ENCODE measurements at regions not wholly inside any gene's neighbourhood (a gene's known extent, or its start where the extent isn't known, plus 50 kb on each side); places are given as distances from the start of the nearest gene placed in this dataset.

DNA sequence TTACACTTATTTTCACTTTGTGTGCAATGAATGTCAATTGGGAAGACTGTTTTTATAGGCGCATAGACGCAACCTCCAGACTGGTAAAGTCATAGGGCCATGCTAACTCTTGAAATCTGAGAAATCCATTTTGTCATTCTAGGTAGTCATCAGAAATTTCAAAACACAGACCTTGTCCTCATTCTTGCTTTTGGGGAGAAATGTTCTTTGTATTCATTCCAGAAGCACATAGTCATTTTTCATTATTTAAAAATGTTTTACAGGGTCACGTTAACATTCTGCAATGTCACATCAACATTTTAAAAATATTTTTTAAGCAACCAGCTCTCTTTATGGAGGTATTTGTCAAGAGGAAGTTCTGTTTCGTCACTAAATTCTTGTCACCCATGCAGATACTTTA is 898.4 kb downstream of the PDCD6IP start:
- TF ChIP-seq GATA1 (IDR thresholded peaks at IDR 0.05; ENCODE audit: low read depth, low read length), result no peak
- TF ChIP-seq POLR2A (IDR thresholded peaks at IDR 0.05; ENCODE audit: low read length), result no peak
- DNase-seq, result no peak

GRCh38 chr3:34703053-34703452 is 904.6 kb downstream of the PDCD6IP start:
- TF ChIP-seq GATA1 (IDR thresholded peaks at IDR 0.05; ENCODE audit: low read depth, low read length) (no peak), POLR2A (IDR thresholded peaks at IDR 0.05; ENCODE audit: low read length) (no peak)
- DNase-seq, result peak in 1 of 2 experiments; percentile 2

DNA sequence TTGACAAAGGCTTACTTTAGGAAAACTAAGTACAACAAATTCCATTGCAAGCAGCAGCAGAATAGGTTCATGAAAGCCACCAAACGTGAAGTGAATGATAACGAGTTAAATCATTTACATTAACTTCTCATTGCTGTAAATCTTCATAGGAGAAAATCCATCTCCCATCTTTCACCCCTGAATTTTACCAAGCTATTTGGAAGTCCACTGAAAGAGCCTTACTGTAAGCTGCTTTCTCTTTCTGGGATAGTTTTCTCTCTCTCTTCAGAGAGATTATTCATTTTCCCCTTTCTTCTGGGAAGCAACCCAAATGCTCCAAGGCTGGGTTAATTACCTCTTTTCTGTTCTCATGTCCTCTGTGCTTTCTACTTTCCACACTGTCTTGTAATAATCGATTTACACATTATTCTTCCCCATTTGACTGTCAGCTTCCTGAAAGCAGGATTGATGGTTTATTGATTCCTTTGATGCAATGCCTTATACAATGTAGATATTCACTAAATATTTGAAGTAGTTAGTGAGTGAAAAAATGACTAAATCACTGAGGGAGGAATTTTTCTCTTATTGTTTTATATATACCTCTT is 914.3 kb upstream of the ARPP21 start:
- TF ChIP-seq GATA1 (IDR thresholded peaks at IDR 0.05; ENCODE audit: low read depth, low read length), result no peak
- no peak for TF ChIP-seq POLR2A (IDR thresholded peaks at IDR 0.05; ENCODE audit: low read length)
- no peak for DNase-seq

DNA sequence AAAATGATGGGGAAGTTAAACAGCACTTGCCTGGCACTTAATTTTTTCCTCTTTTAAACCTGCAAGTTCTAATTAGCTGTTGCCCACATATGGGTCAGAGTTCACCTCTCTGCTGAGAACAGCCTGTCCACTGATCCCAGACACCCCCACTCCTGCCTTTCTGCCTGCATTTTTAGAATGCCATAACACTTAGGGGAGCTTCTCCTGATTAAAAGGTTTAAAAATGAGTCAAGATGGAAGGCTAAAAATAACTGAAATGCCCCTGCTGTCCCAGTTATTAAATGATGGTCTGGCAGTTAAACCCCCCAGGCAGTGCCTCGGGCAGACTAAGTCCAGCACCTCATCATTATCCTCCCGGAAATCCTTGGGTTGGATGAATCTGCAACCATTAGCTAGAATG is 913.6 kb upstream of the ARPP21 start:
- no peak for TF ChIP-seq POLR2A (IDR thresholded peaks at IDR 0.05; ENCODE audit: low read length)

DNA sequence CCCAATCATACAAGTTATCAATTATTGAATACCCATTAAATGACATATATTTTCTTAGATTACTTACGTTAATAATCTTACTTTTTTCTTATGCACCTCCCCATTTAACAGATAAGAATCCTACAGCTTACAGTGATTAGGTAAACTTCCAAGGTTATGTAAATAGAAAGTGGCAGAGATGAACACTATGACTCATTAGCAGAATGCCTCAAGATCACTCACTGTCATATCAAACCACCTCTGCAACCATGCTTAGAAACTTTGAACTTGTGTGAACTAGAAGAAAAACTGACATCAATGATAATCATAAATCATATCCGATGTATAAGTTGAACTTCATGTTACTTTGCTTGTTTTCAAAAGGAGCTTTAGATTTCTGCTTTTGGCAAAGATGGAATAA is 911.6 kb upstream of the ARPP21 start:
- TF ChIP-seq GATA1 (IDR thresholded peaks at IDR 0.05; ENCODE audit: low read depth, low read length) (no peak), POLR2A (IDR thresholded peaks at IDR 0.05; ENCODE audit: low read length) (no peak)
- DNase-seq, result no peak

More for the DNA sequence above, 913.6 kb upstream of the ARPP21 start:
- no peak for DNase-seq

DNA sequence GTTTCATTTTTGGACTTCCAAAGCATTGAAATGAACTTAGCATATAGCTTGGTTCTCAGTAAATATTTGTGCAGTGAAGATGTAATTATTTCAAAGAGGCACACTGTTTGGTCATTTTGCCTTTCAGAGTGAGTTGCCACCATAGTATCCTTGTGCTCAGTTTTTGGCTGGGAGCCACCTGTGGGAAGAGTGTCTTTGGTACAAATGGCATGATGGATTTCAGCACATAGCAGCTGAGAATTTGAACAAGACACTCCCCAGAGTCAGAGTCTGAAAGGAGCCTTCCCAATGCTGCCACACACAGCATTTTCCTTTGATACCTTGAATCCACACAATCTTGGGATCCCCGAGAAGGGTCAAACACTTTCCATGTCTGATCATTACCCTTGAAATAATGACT is 897.2 kb upstream of the ARPP21 start:
- TF ChIP-seq POLR2A (IDR thresholded peaks at IDR 0.05; ENCODE audit: low read length), result no peak
- TF ChIP-seq GATA1 (IDR thresholded peaks at IDR 0.05; ENCODE audit: low read depth, low read length), result no peak

DNA sequence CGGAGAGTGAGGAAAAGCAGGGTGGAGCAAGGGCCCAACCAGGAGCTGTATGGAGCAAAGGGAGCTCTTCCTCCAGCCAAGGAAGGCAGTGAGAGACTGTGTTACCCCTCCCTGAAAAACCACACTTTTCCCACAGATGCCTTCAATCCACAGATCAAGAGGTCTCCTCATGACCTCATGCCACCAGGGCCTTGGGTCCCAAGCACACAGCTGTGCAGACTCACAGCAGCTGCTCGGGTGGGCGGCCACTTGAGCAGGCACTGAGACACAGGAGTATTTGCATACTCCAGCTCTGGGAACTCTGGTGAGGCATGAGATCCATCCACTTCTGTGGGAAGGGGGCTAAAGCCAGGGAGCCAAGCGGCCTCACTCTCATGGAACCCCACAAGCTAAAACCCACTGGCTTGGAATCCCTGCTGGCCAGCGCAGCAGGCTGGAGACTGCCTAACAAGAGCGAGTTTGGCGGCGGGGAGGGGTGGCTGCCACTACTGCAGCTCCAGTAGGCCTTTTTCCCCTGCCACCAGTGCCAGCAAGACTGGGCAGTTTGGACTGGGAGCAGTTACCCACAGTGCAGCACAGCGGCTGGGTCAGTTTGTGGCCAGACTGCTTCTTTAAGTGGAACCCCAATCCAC is 880.6 kb upstream of the ARPP21 start:
- TF ChIP-seq POLR2A (IDR thresholded peaks at IDR 0.05; ENCODE audit: low read length), result no peak
- TF ChIP-seq GATA1 (IDR thresholded peaks at IDR 0.05; ENCODE audit: low read depth, low read length), result no peak
- DNase-seq, result no peak

More for the DNA sequence above, 897.2 kb upstream of the ARPP21 start:
- no peak for DNase-seq

DNA sequence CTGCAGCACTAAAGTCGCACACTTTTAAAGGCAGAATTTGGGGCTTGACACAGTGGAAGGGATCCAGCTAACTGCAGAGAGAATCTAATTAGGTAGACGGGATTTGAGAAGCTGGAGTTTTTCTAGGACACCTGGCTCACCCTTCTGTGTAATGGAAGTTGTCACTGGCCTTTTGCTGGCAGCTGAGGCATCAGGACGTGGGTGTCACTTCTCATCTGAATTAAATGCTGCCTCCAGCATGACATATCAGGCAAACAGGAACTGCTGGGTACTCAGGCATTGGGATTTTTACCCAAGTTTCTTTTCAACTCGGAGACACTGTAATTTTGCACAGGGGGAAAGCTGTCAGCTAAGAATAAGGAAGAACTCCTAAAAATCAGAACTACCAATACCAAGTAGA is 861.9 kb upstream of the ARPP21 start:
- no peak for DNase-seq

GRCh38 chr3:34779092-34779491 is 860.2 kb upstream of the ARPP21 start:
- no peak for TF ChIP-seq GATA1 (IDR thresholded peaks at IDR 0.05; ENCODE audit: low read depth, low read length)
- no peak for TF ChIP-seq POLR2A (IDR thresholded peaks at IDR 0.05; ENCODE audit: low read length)
- no peak for DNase-seq

More for the DNA sequence above, 861.9 kb upstream of the ARPP21 start:
- TF ChIP-seq POLR2A (IDR thresholded peaks at IDR 0.05; ENCODE audit: low read length), result no peak
- TF ChIP-seq GATA1 (IDR thresholded peaks at IDR 0.05; ENCODE audit: low read depth, low read length), result no peak

- no peak for TF ChIP-seq POLR2A (IDR thresholded peaks at IDR 0.05; ENCODE audit: low read length)
- no peak for TF ChIP-seq GATA1 (IDR thresholded peaks at IDR 0.05; ENCODE audit: low read depth, low read length)
- no peak for DNase-seq
These were observed 859.0 kb upstream of the ARPP21 start for GRCh38 chr3:34780294-34780693.

GRCh38 chr3:34780973-34781372 is 858.4 kb upstream of the ARPP21 start:
- TF ChIP-seq POLR2A (IDR thresholded peaks at IDR 0.05; ENCODE audit: low read length), result no peak
- TF ChIP-seq GATA1 (IDR thresholded peaks at IDR 0.05; ENCODE audit: low read depth, low read length), result no peak
- no peak for DNase-seq

GRCh38 chr3:34782871-34783270 is 856.5 kb upstream of the ARPP21 start:
- no peak for DNase-seq

DNA sequence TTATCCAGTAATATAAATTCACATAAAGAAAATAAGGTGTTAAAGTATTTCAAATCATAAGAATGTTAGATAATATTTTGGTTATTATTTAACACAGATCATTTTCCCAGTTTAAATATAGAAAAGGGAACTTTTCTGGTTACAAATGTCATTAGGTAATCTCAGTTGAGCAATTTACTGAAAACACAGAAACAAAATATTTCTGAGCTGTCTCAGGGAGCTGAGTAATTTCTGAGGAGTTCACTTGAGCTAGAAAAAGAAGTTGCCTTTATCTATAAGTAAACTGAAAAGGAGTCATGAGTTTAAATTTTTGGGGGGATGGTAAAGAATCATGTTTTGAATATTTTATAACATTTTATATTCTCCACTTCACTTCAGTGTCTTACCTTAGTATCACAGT is 855.4 kb upstream of the ARPP21 start:
- no peak for TF ChIP-seq POLR2A (IDR thresholded peaks at IDR 0.05; ENCODE audit: low read length)
- TF ChIP-seq GATA1 (IDR thresholded peaks at IDR 0.05; ENCODE audit: low read depth, low read length), result no peak
- no peak for DNase-seq

More at GRCh38 chr3:34782871-34783270, 856.5 kb upstream of the ARPP21 start:
- TF ChIP-seq POLR2A (IDR thresholded peaks at IDR 0.05; ENCODE audit: low read length), result no peak
- TF ChIP-seq GATA1 (IDR thresholded peaks at IDR 0.05; ENCODE audit: low read depth, low read length), result no peak

DNA sequence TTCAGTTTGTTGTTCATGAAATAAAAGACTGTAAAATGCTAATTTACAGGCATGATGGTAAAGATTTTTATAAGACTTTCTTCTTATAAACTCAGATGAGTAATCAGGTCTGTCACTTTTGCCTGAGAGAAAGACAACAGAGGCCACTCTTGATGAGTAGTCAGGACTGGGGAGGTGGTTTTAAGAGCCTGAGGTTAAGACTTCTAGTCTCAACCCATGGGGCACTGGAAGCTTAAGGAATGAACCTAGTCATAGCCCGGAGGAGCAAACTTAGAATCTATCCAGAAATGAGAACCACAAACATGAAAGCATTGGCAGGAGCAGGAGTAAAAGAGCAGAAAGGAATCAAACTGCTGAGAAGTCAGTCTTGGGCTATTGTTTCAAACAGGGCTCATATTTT is 846.3 kb upstream of the ARPP21 start:
- TF ChIP-seq POLR2A (IDR thresholded peaks at IDR 0.05; ENCODE audit: low read length), result no peak
- no peak for TF ChIP-seq GATA1 (IDR thresholded peaks at IDR 0.05; ENCODE audit: low read depth, low read length)
- no peak for DNase-seq

DNA sequence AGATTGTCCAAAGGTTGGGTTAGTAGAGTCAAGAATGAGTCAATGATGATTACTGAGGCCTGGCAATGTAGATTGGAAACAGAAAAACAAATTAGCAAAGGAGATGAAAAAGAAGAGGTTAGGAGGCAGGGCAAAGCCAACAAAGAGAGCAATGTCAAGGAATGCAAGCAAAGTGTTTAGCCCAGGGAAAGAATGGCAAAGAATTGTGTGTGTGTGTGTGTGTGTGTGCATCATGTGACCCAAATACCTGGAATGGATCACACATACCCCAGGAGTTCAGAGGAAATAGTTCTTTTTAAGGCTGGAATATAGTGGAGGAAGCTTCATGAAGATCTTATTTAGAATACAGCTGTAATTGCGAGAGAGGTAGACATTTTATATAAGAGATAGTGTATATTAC is 831.7 kb upstream of the ARPP21 start:
- DNase-seq, result no peak
- TF ChIP-seq GATA1 (IDR thresholded peaks at IDR 0.05; ENCODE audit: low read depth, low read length) (no peak), POLR2A (IDR thresholded peaks at IDR 0.05; ENCODE audit: low read length) (no peak)
